Natural killer cell (primary cell): ENCODE measurements at regions not wholly inside any gene's neighbourhood (a gene's known extent, or its start where the extent isn't known, plus 50 kb on each side); places are given as distances from the start of the nearest gene placed in this dataset.

Source experiments
- ATAC-seq, 3 donors: fragments of 150-1000 bp in 2 of 3; fragments of 200-7000 bp in 1 of 3; cut with Tn5 transposase; 1 replicate in 1 of 3; 2 replicates in 2 of 3; pipeline ENCODE4 v1.10.0; 2021; ENCODE audit warnings: mild to moderate bottlenecking in 2 of 3, moderate library complexity in 2 of 3
- DNase-seq, 2 donors: peaks; one replicate each; pipeline versions ENCODE4 v3.0.0 to v3.0.0-alpha.2; 2013 to 2021; ENCODE audit warnings: mixed read lengths in 1 of 2
- H3K27ac ChIP-seq: one replicate; pipeline ENCODE4 v1.5.1; 2013; ENCODE audit warnings: mild to moderate bottlenecking, low read length
- H3K27me3 ChIP-seq: one replicate; pipeline ENCODE4 v1.6.1; 2013; ENCODE audit warnings: low read length; ENCODE audit not compliant: control insufficient read depth, insufficient read depth
- H3K36me3 ChIP-seq: one replicate; pipeline ENCODE4 v1.6.1; 2013; ENCODE audit warnings: low read length; ENCODE audit not compliant: control insufficient read depth, insufficient read depth
- H3K4me1 ChIP-seq: one replicate; pipeline ENCODE4 v1.6.1; 2013; ENCODE audit warnings: low read length; ENCODE audit not compliant: control insufficient read depth, insufficient read depth
- H3K4me3 ChIP-seq: one replicate; pipeline ENCODE4 v1.5.1; 2013; ENCODE audit warnings: low read length
- H3K9me3 ChIP-seq: one replicate; pipeline ENCODE4 v1.6.1; 2013; ENCODE audit warnings: low read length; ENCODE audit not compliant: control insufficient read depth, insufficient read depth
- H3K27ac Mint-ChIP-seq, 2 donors: one replicate each; pipeline ENCODE4 v1.8.0; 2022; ENCODE audit warnings: mild to moderate bottlenecking in 2 of 2, mixed read lengths in 2 of 2, moderate library complexity in 1 of 2
- H3K27me3 Mint-ChIP-seq, 2 donors: one replicate each; pipeline ENCODE4 v1.8.0; 2022; ENCODE audit warnings: low read depth in 2 of 2, mixed read lengths in 2 of 2
- H3K36me3 Mint-ChIP-seq: one replicate; pipeline ENCODE4 v1.8.0; 2022; ENCODE audit warnings: mixed read lengths
- H3K4me1 Mint-ChIP-seq, 2 donors: one replicate each; pipeline ENCODE4 v1.8.0; 2022; ENCODE audit warnings: mixed read lengths in 2 of 2
- H3K4me3 Mint-ChIP-seq: one replicate; pipeline ENCODE4 v1.8.0; 2022; ENCODE audit warnings: mild to moderate bottlenecking, moderate library complexity, mixed read lengths
- H3K9me3 Mint-ChIP-seq, 2 donors: one replicate each; pipeline ENCODE4 v1.8.0; 2022; ENCODE audit warnings: mixed read lengths in 2 of 2
- CTCF ChIP-seq: fragments of 200-600 bp; IDR thresholded peaks from one replicate; pipeline ENCODE4 v1.8.0; 2022; ENCODE audit warnings: antibody characterized with exemption
- WGBS: methylation state at CpG from one replicate; pipeline ENCODE4 v1.1.7; 2013; ENCODE audit warnings: missing lambda C conversion rate; ENCODE audit not compliant: insufficient coverage; 5-methylcytosine and 5-hydroxymethylcytosine counted together
- intact Hi-C: fragments of 100-400 bp; cut with micrococcal nuclease; formaldehyde crosslinking; loops from one replicate; pipeline ENCODE4 v1.14.2; 2022

- H3K27me3 ChIP-seq = no peaks in the 10 kb centered on the region
These were observed 69.9 kb upstream of the COG2 start for GRCh38 chr1:230572121-230573105.

GRCh38 chr1:230570724-230571360 lies 71.4 kb upstream of the COG2 start:
- Mint-ChIP-seq H3K4me3 (no peak overlapping the region), H3K27me3 (peaks cover 4 to 16% of the 10 kb centered on the region in 2 donors), H3K4me1 (no peaks in the 10 kb centered on the region), H3K36me3 (no peaks in the 10 kb centered on the region), H3K9me3 (peaks cover 0 to 2% of the 10 kb centered on the region in 2 donors), H3K27ac (no peak overlapping the region)
- Histone ChIP-seq H3K4me1 (no peaks in the 10 kb centered on the region), H3K27me3 (no peaks in the 10 kb centered on the region), H3K36me3 (no peaks in the 10 kb centered on the region), H3K9me3 (no peaks in the 10 kb centered on the region), H3K4me3 (no peak overlapping the region), H3K27ac (no peak overlapping the region)
- intact Hi-C loops = no loop called here
- WGBS = 51% methylated on average over 3 of the region's 4 CpGs
- ATAC-seq (no peak), DNase-seq (no peak)
- no peak for TF ChIP-seq CTCF

More at GRCh38 chr1:230572121-230573105, 69.9 kb upstream of the COG2 start:
- DNase-seq (no peak), ATAC-seq (no peak)
- H3K9me3 Mint-ChIP-seq = peaks cover 0 to 2% of the 10 kb centered on the region in 2 donors
- H3K36me3 Mint-ChIP-seq = no peaks in the 10 kb centered on the region
- no peak overlapping the region for H3K27ac Mint-ChIP-seq
- intact Hi-C loops = no loop called here
- peaks cover 4 to 14% of the 10 kb centered on the region in 2 donors for H3K27me3 Mint-ChIP-seq
- Histone ChIP-seq H3K36me3 (no peaks in the 10 kb centered on the region), H3K9me3 (no peaks in the 10 kb centered on the region), H3K4me1 (no peaks in the 10 kb centered on the region), H3K27ac (no peak overlapping the region), H3K4me3 (no peak overlapping the region)
- H3K4me3 Mint-ChIP-seq = no peak overlapping the region
- no peak for TF ChIP-seq CTCF
- 58% methylated on average over 7 of the region's 7 CpGs for WGBS
- H3K4me1 Mint-ChIP-seq = no peaks in the 10 kb centered on the region

- H3K27ac Mint-ChIP-seq = no peak overlapping the region
- no peak overlapping the region for H3K27ac ChIP-seq
- WGBS = 90% methylated on average over 9 of the region's 9 CpGs
- no peaks in the 10 kb centered on the region for H3K36me3 ChIP-seq
- no peaks in the 10 kb centered on the region for H3K27me3 ChIP-seq
- ATAC-seq (no peak), DNase-seq (no peak)
- no peaks in the 10 kb centered on the region for H3K4me1 ChIP-seq
- H3K27me3 Mint-ChIP-seq = peaks cover 0 to 30% of the 10 kb centered on the region in 2 donors
- no peak overlapping the region for H3K4me3 Mint-ChIP-seq
- no peak overlapping the region for H3K4me3 ChIP-seq
- H3K36me3 Mint-ChIP-seq = no peaks in the 10 kb centered on the region
- no peaks in the 10 kb centered on the region for H3K4me1 Mint-ChIP-seq
- no peaks in the 10 kb centered on the region for H3K9me3 Mint-ChIP-seq
- TF ChIP-seq CTCF = no peak
- intact Hi-C loops = no loop called here
- H3K9me3 ChIP-seq = no peaks in the 10 kb centered on the region
These were observed 73.1 kb upstream of the COG2 start for GRCh38 chr1:230569201-230569600.
